Naive B cell (primary cell): ENCODE measurements at regions not wholly inside any gene's neighbourhood (a gene's known extent, or its start where the extent isn't known, plus 50 kb on each side); places are given as distances from the start of the nearest gene placed in this dataset.
"Not testable (repeated sequence)": the region's sequence is repeated elsewhere in the genome, so short reads cannot be mapped to it uniquely, and the experiment has no call there.

ENCODE experiments used
- ATAC-seq, 2 donors: fragments of 150-1000 bp; cut with Tn5 transposase; 2 replicates each; pipeline ENCODE4 v1.10.0; 2021; ENCODE audit warnings: low read depth in 2 of 2, mild to moderate bottlenecking in 2 of 2, moderate library complexity in 2 of 2
- DNase-seq: peaks from one replicate; pipeline ENCODE4 v3.0.0; 2022
- H3K27ac Mint-ChIP-seq, 6 donors: one replicate each; pipeline ENCODE4 v1.8.0; 2020 to 2022; ENCODE audit warnings: mild to moderate bottlenecking in 6 of 6, mixed read lengths in 6 of 6, moderate library complexity in 5 of 6, inconsistent platforms in 2 of 6
- H3K27me3 Mint-ChIP-seq, 3 donors: one replicate each; pipeline ENCODE4 v1.8.0; 2021 to 2022; ENCODE audit warnings: mixed read lengths in 3 of 3, mild to moderate bottlenecking in 1 of 3
- H3K36me3 Mint-ChIP-seq, 2 donors: one replicate each; pipeline ENCODE4 v1.8.0; 2020 to 2022; ENCODE audit warnings: mixed read lengths in 2 of 2, inconsistent platforms in 1 of 2, mild to moderate bottlenecking in 1 of 2
- H3K4me1 Mint-ChIP-seq, 3 donors: one replicate each; pipeline ENCODE4 v1.8.0; 2020 to 2022; ENCODE audit warnings: mixed read lengths in 3 of 3, inconsistent platforms in 1 of 3, mild to moderate bottlenecking in 1 of 3, moderate library complexity in 1 of 3
- H3K4me3 Mint-ChIP-seq, 8 donors: one replicate each; pipeline ENCODE4 v1.8.0; 2020 to 2022; ENCODE audit warnings: mild to moderate bottlenecking in 8 of 8, mixed read lengths in 8 of 8, moderate library complexity in 8 of 8, inconsistent platforms in 2 of 8
- H3K9me3 Mint-ChIP-seq, 7 donors: one replicate each; pipeline ENCODE4 v1.8.0; 2020 to 2022; ENCODE audit warnings: mixed read lengths in 7 of 7, mild to moderate bottlenecking in 5 of 7, inconsistent platforms in 2 of 7, moderate library complexity in 1 of 7

GRCh38 chr12:125538401-125539199 lies 473.4 kb downstream of the AACS start:
- Mint-ChIP-seq H3K27me3 (peaks cover 0 to 4% (median 0%) of the 10 kb centered on the region in 3 donors), H3K36me3 (peaks cover 0 to 4% of the 10 kb centered on the region in 2 donors), H3K4me3 (no peak overlapping the region), H3K9me3 (peaks cover 0 to 8% (median 3%) of the 10 kb centered on the region in 7 donors), H3K4me1 (no peaks in the 10 kb centered on the region), H3K27ac (no peak overlapping the region)
- no peak for ATAC-seq
- no peak for DNase-seq

DNA sequence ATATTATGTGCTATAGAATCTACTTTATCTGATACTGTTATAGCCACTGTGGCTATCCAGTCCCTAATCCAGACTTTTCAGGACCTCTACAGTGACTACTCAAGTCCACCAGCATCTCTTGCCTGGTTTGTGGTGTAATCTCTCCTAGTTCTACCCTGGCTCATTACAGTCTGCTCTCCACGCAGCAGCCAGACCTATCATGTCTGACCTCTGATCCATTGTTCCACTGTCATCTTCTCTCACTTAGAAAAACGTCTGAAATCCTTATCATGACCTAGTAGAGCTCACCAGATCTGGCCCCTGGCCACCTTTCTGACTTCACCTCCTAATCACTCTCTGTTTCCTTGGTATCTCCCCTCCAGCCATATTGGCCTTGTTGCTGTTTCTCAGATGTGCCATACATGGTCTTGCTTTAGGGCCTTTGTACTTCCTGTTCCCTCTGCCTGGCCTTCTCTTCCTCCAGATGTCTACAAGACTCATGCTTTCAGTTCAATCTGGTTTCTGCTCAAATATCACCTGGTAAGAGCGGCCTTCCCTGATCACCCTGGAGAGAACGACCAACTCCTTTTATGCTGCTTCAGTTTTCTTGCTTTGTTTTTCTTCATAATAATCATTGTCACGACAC lies 475.5 kb downstream of the AACS start:
- ATAC-seq: no peak
- DNase-seq: no peak
- Mint-ChIP-seq H3K9me3 (peaks cover 2 to 18% (median 7%) of the 10 kb centered on the region in 7 donors), H3K36me3 (peaks cover 0 to 4% of the 10 kb centered on the region in 2 donors), H3K4me1 (no peaks in the 10 kb centered on the region), H3K27ac (no peak overlapping the region), H3K27me3 (peaks cover 0 to 4% (median 0%) of the 10 kb centered on the region in 3 donors), H3K4me3 (no peak overlapping the region)

DNA sequence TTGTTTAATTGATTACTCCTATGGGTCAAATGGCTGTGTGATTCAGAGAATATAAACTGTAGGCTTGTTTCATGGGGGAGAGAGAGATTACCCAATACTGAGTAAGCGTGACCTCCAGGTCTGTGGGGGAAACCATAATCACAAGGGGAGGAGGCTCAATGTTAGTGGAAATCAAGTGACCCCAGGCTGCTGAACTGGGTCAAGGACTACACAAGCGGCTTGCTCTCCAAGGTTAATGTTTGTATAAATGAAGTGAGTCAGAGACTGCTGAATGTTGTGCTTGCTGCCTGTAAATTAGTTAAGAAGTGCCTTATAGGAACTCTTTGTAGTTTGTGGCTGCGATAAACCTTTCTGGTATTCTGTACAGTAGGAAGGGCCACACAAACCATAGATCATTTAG lies 479.7 kb downstream of the AACS start:
- DNase-seq (no peak), ATAC-seq (no peak)
- Mint-ChIP-seq H3K27me3 (peaks cover 0 to 5% (median 4%) of the 10 kb centered on the region in 3 donors), H3K27ac (no peak overlapping the region), H3K4me3 (no peak overlapping the region), H3K9me3 (peaks cover 0 to 29% (median 4%) of the 10 kb centered on the region in 7 donors), H3K4me1 (no peaks in the 10 kb centered on the region), H3K36me3 (no peaks in the 10 kb centered on the region)

- ATAC-seq (no peak), DNase-seq (no peak)
- Mint-ChIP-seq H3K27ac (no peak overlapping the region), H3K36me3 (no peaks in the 10 kb centered on the region), H3K4me3 (no peak overlapping the region), H3K4me1 (no peaks in the 10 kb centered on the region), H3K27me3 (peaks cover 0 to 7% (median 7%) of the 10 kb centered on the region in 3 donors), H3K9me3 (peaks cover 0 to 21% (median 6%) of the 10 kb centered on the region in 7 donors)
These were observed 483.9 kb downstream of the AACS start for GRCh38 chr12:125549171-125549570.

DNA sequence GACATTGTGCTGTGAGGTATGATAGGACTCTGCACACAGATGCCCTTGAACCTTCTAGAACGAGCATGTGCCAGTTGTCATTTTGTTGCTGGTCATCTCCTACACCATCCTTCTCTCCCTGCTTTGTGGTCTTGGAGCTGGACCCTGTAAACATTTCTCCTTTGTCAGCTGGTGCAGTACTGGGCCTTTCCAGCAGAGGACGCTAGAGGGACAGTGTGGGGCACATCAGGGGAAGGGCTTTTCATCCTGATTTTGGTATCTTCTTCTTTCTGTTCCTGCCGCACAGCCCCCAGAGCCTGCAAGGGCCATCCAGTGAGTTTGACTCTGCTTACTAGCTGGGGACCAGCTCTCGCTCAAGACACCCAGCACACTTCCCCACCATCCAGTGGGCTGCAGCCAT lies 484.6 kb downstream of the AACS start:
- Mint-ChIP-seq H3K4me3 (no peak overlapping the region), H3K36me3 (no peaks in the 10 kb centered on the region), H3K4me1 (no peaks in the 10 kb centered on the region), H3K9me3 (peaks cover 2 to 14% (median 3%) of the 10 kb centered on the region in 7 donors), H3K27me3 (peaks cover 0 to 7% (median 7%) of the 10 kb centered on the region in 3 donors), H3K27ac (no peak overlapping the region)
- no peak for DNase-seq
- no peak for ATAC-seq

GRCh38 chr12:125552295-125552694 lies 487.1 kb downstream of the AACS start:
- Mint-ChIP-seq H3K4me3 (no peak overlapping the region), H3K9me3 (peaks cover 0 to 6% (median 0%) of the 10 kb centered on the region in 7 donors), H3K27me3 (peaks cover 0 to 7% (median 7%) of the 10 kb centered on the region in 3 donors), H3K36me3 (no peaks in the 10 kb centered on the region), H3K27ac (no peak overlapping the region), H3K4me1 (no peaks in the 10 kb centered on the region)
- DNase-seq (no peak), ATAC-seq (no peak)

GRCh38 chr12:125561008-125561407 lies 495.8 kb downstream of the AACS start:
- DNase-seq, ATAC-seq, H3K36me3 Mint-ChIP-seq, H3K4me3 Mint-ChIP-seq, H3K27me3 Mint-ChIP-seq, H3K27ac Mint-ChIP-seq, H3K9me3 Mint-ChIP-seq, H3K4me1 Mint-ChIP-seq: not testable (repeated sequence)

DNA sequence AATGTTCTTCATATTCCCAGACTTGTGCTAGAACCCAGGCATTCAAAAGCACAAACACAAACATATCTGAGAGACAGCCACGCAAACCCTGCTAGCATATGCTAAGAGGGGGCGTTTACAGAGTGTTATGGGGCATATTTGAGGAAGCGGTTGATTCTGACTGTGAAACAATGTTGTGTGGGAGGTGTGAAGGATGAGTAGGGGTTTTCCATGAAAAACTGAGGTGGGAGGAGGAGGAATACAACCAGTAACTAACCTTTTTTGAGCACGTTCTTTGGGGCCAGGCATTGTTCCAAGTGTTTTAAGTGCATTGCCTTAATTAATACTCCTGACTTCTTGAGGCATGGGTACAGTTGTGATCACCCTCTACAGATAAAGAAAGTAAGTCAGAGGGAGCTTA lies 499.5 kb downstream of the AACS start:
- no peaks in the 10 kb centered on the region for H3K36me3 Mint-ChIP-seq
- H3K9me3 Mint-ChIP-seq: peaks cover 0 to 9% (median 4%) of the 10 kb centered on the region in 7 donors
- no peak for ATAC-seq
- H3K27me3 Mint-ChIP-seq: no peaks in the 10 kb centered on the region
- H3K4me1 Mint-ChIP-seq: no peaks in the 10 kb centered on the region
- DNase-seq: no peak
- no peak overlapping the region for H3K4me3 Mint-ChIP-seq
- H3K27ac Mint-ChIP-seq: no peak overlapping the region

GRCh38 chr12:125567581-125567980 lies 502.3 kb downstream of the AACS start:
- ATAC-seq (no peak), DNase-seq (no peak)
- no peaks in the 10 kb centered on the region for H3K27me3 Mint-ChIP-seq
- no peak overlapping the region for H3K4me3 Mint-ChIP-seq
- peaks cover 0 to 9% (median 3%) of the 10 kb centered on the region in 7 donors for H3K9me3 Mint-ChIP-seq
- no peak overlapping the region for H3K27ac Mint-ChIP-seq
- H3K4me1 Mint-ChIP-seq: no peaks in the 10 kb centered on the region
- H3K36me3 Mint-ChIP-seq: no peaks in the 10 kb centered on the region

DNA sequence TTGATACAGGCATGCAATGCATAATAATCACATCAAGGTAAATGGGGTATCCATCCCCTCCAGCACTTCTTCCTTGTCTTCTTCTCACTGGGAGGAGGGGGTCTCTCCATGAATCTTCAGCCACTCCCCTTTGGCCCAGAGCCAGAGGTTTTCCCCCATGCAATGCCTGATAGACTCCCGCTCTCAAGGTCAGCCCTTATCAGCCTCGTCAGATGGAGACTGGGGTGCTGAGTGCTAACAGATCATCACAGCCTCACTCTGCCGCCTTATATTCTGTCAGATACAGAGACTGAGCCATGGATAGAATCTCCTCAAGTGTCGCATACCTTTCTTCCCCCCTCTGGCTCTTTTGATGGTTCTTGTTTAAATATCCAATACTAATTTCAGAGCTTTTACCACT lies 503.1 kb downstream of the AACS start:
- ATAC-seq (no peak), DNase-seq (no peak)
- H3K36me3 Mint-ChIP-seq: no peaks in the 10 kb centered on the region
- H3K27ac Mint-ChIP-seq: no peak overlapping the region
- H3K4me1 Mint-ChIP-seq: no peaks in the 10 kb centered on the region
- H3K27me3 Mint-ChIP-seq: no peaks in the 10 kb centered on the region
- H3K9me3 Mint-ChIP-seq: peaks cover 0 to 9% (median 2%) of the 10 kb centered on the region in 7 donors
- no peak overlapping the region for H3K4me3 Mint-ChIP-seq

DNA sequence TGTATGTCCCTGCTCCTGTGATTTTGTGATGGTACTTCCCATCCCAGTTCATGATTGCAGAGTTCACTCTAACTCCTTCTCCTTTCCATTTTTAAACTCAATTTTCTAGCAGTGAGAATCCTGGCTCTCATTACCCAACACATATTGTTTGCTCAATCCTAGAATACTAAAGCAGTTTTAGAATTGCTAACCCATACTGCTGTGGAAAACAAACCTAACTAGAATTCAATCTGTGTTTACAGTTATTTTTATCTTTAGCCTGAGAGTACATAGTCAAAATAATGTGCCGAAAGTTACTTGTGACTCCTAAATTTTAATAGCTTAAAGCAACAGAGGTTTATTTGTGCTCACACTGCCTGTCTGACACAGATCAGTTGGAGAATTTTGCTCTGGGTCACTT lies 508.0 kb downstream of the AACS start:
- DNase-seq (no peak), ATAC-seq (no peak)
- no peak overlapping the region for H3K4me3 Mint-ChIP-seq
- H3K27me3 Mint-ChIP-seq: peaks cover 0 to 6% (median 5%) of the 10 kb centered on the region in 3 donors
- peaks cover 4 to 8% of the 10 kb centered on the region in 2 donors for H3K36me3 Mint-ChIP-seq
- H3K9me3 Mint-ChIP-seq: peaks cover 2 to 19% (median 8%) of the 10 kb centered on the region in 7 donors
- H3K27ac Mint-ChIP-seq: no peak overlapping the region
- no peaks in the 10 kb centered on the region for H3K4me1 Mint-ChIP-seq

- no peaks in the 10 kb centered on the region for H3K4me1 Mint-ChIP-seq
- H3K4me3 Mint-ChIP-seq: no peak overlapping the region
- peaks cover under 1 to 6% (median 5%) of the 10 kb centered on the region in 3 donors for H3K27me3 Mint-ChIP-seq
- H3K36me3 Mint-ChIP-seq: peaks cover 4 to 18% of the 10 kb centered on the region in 2 donors
- H3K27ac Mint-ChIP-seq: no peak overlapping the region
- peaks cover 3 to 50% (median 21%) of the 10 kb centered on the region in 7 donors for H3K9me3 Mint-ChIP-seq
- no peak for DNase-seq
- ATAC-seq: no peak
These were observed 512.1 kb downstream of the AACS start for GRCh38 chr12:125577334-125577733.

- peaks cover 4 to 18% of the 10 kb centered on the region in 2 donors for H3K36me3 Mint-ChIP-seq
- no peaks in the 10 kb centered on the region for H3K4me1 Mint-ChIP-seq
- no peak overlapping the region for H3K4me3 Mint-ChIP-seq
- no peak for DNase-seq
- ATAC-seq: no peak
- H3K27ac Mint-ChIP-seq: no peak overlapping the region
- peaks cover 8 to 50% (median 24%) of the 10 kb centered on the region in 7 donors for H3K9me3 Mint-ChIP-seq
- peaks cover 6 to 16% (median 13%) of the 10 kb centered on the region in 3 donors for H3K27me3 Mint-ChIP-seq
These were observed 514.7 kb downstream of the AACS start for GRCh38 chr12:125579916-125580315.

DNA sequence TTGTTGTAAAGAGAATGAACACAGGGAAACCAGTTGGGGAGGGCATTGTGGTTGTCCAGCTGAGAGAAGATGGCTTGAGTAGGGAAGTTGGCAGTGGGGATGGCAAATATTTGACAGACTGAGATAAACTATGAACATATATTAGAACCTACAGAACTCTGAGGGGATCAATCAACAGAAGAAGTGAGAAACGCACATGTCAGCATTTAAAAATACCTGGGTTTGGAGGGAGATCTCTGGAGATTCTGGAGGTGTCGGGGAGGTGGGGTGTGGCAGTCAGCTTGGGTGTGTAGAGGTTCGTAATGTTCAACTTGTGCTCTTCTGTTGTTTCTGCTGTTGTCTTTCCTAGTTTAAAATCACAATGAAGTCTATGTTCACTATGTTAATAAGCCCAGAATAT lies 517.8 kb downstream of the AACS start:
- Mint-ChIP-seq H3K27ac (no peak overlapping the region), H3K4me3 (no peak overlapping the region), H3K27me3 (peaks cover 2 to 16% (median 9%) of the 10 kb centered on the region in 3 donors), H3K4me1 (no peaks in the 10 kb centered on the region), H3K36me3 (peaks cover 2 to 12% of the 10 kb centered on the region in 2 donors), H3K9me3 (peaks cover 11 to 33% (median 22%) of the 10 kb centered on the region in 7 donors)
- DNase-seq (no peak), ATAC-seq (no peak)
